Activated CD8-positive, alpha-beta T cell treated with anti-CD3 and anti-CD28 coated beads for 36 hours (primary cell): ENCODE measurements at regions not wholly inside any gene's neighbourhood (a gene's known extent, or its start where the extent isn't known, plus 50 kb on each side); places are given as distances from the start of the nearest gene placed in this dataset.

Experiments used
- ATAC-seq: fragments of 200-7000 bp; cut with Tn5 transposase; one replicate; pipeline ENCODE4 v1.10.0; 2021; ENCODE audit warnings: mild to moderate bottlenecking, moderate library complexity
- CTCF ChIA-PET: fragments of 350-600 bp; sonication (Branson Sonifier 250); formaldehyde crosslinking; loops from one replicate; lab custom pipeline; 2021; ENCODE audit warnings: antibody characterized with exemption; lab: Charles Lee
- POLR2A ChIA-PET: fragments of 350-600 bp; sonication (Branson Sonifier 250); formaldehyde crosslinking; loops from one replicate; lab custom pipeline; 2021; ENCODE audit warnings: antibody characterized with exemption; lab: Charles Lee
- DNase-seq: peaks from one replicate; pipeline ENCODE4 v3.0.0-alpha.2; 2020
- H3K27ac Mint-ChIP-seq: one replicate; pipeline ENCODE4 v1.8.0; 2021; ENCODE audit warnings: mild to moderate bottlenecking, mixed read lengths
- H3K27me3 Mint-ChIP-seq: one replicate; pipeline ENCODE4 v1.8.0; 2021; ENCODE audit warnings: mixed read lengths
- H3K36me3 Mint-ChIP-seq: one replicate; pipeline ENCODE4 v1.8.0; 2021; ENCODE audit warnings: low read depth, mixed read lengths
- H3K4me1 Mint-ChIP-seq: one replicate; pipeline ENCODE4 v1.8.0; 2021; ENCODE audit warnings: low read depth, mixed read lengths
- H3K4me3 Mint-ChIP-seq: one replicate; pipeline ENCODE4 v1.8.0; 2021; ENCODE audit warnings: mild to moderate bottlenecking, moderate library complexity, mixed read lengths
- H3K9me3 Mint-ChIP-seq: one replicate; pipeline ENCODE4 v1.8.0; 2021; ENCODE audit warnings: mixed read lengths
- CTCF ChIP-seq: fragments of 200-600 bp; IDR thresholded peaks from one replicate; pipeline ENCODE4 v1.8.0; 2022; ENCODE audit warnings: antibody characterized with exemption, mild to moderate bottlenecking
- intact Hi-C: fragments of 100-400 bp; cut with micrococcal nuclease; formaldehyde crosslinking; loops from one replicate; pipeline ENCODE4 v1.10.0; 2022

- Mint-ChIP-seq H3K27me3 (no peaks in the 10 kb centered on the region), H3K9me3 (no peaks in the 10 kb centered on the region), H3K4me3 (no peak overlapping the region), H3K4me1 (no peaks in the 10 kb centered on the region), H3K27ac (no peak overlapping the region), H3K36me3 (no peaks in the 10 kb centered on the region)
- no peak for TF ChIP-seq CTCF
- ATAC-seq (no peak), DNase-seq (no peak)
- ChIA-PET CTCF (no interaction called here), POLR2A (no interaction called here)
- intact Hi-C loops = no loop called here
These were observed 1410.8 kb downstream of the TBC1D22A start for GRCh38 chr22:48173061-48173772.

GRCh38 chr22:48171271-48171691 lies 1408.8 kb downstream of the TBC1D22A start:
- no peaks in the 10 kb centered on the region for H3K36me3 Mint-ChIP-seq
- ATAC-seq (no peak), DNase-seq (no peak)
- TF ChIP-seq CTCF = no peak
- H3K9me3 Mint-ChIP-seq = no peaks in the 10 kb centered on the region
- ChIA-PET POLR2A (no interaction called here), CTCF (no interaction called here)
- no peaks in the 10 kb centered on the region for H3K27me3 Mint-ChIP-seq
- no peak overlapping the region for H3K27ac Mint-ChIP-seq
- H3K4me3 Mint-ChIP-seq = no peak overlapping the region
- intact Hi-C loops = no loop called here
- H3K4me1 Mint-ChIP-seq = no peaks in the 10 kb centered on the region

GRCh38 chr22:48169227-48169626 lies 1406.8 kb downstream of the TBC1D22A start:
- Mint-ChIP-seq H3K4me1 (no peaks in the 10 kb centered on the region), H3K4me3 (no peak overlapping the region), H3K27me3 (no peaks in the 10 kb centered on the region), H3K27ac (no peak overlapping the region), H3K36me3 (no peaks in the 10 kb centered on the region), H3K9me3 (no peaks in the 10 kb centered on the region)
- POLR2A ChIA-PET = no interaction called here
- no peak for TF ChIP-seq CTCF
- CTCF ChIA-PET = no interaction called here
- intact Hi-C loops = no loop called here
- DNase-seq = no peak
- ATAC-seq = no peak

- no peak for TF ChIP-seq CTCF
- no peak for ATAC-seq
- H3K4me1 Mint-ChIP-seq = no peaks in the 10 kb centered on the region
- H3K27me3 Mint-ChIP-seq = no peaks in the 10 kb centered on the region
- H3K27ac Mint-ChIP-seq = no peak overlapping the region
- no peak for DNase-seq
- ChIA-PET CTCF (no interaction called here), POLR2A (no interaction called here)
- H3K4me3 Mint-ChIP-seq = no peak overlapping the region
- intact Hi-C loops = no loop called here
- no peaks in the 10 kb centered on the region for H3K36me3 Mint-ChIP-seq
- no peaks in the 10 kb centered on the region for H3K9me3 Mint-ChIP-seq
These were observed 1404.8 kb downstream of the TBC1D22A start for GRCh38 chr22:48167238-48167637.

- ATAC-seq (no peak), DNase-seq (no peak)
- H3K36me3 Mint-ChIP-seq = no peaks in the 10 kb centered on the region
- H3K9me3 Mint-ChIP-seq = no peaks in the 10 kb centered on the region
- no peak overlapping the region for H3K27ac Mint-ChIP-seq
- ChIA-PET POLR2A (no interaction called here), CTCF (no interaction called here)
- TF ChIP-seq CTCF = no peak
- intact Hi-C loops = no loop called here
- H3K4me3 Mint-ChIP-seq = no peak overlapping the region
- H3K4me1 Mint-ChIP-seq = no peaks in the 10 kb centered on the region
- H3K27me3 Mint-ChIP-seq = no peaks in the 10 kb centered on the region
These were observed 1398.8 kb downstream of the TBC1D22A start for GRCh38 chr22:48161298-48161697.
